ENCODE measurements at regions not wholly inside any gene's neighbourhood (a gene's known extent, or its start where the extent isn't known, plus 50 kb on each side); places are given as distances from the start of the nearest gene placed in this dataset.

- no peak for DNase-seq
These were observed 175.8 kb upstream of the GAS1 start for GRCh38 chr9:87122947-87123685.

- DNase-seq = no peak
These were observed 176.5 kb upstream of the GAS1 start for GRCh38 chr9:87123830-87124229.

GRCh38 chr9:87125819-87126218 lies 178.5 kb upstream of the GAS1 start:
- no peak for DNase-seq

- DNase-seq = no peak
These were observed 180.2 kb upstream of the GAS1 start for GRCh38 chr9:87127543-87127942.

GRCh38 chr9:87127978-87128614 lies 180.8 kb upstream of the GAS1 start:
- no peak for DNase-seq

GRCh38 chr9:87128844-87129493 lies 181.7 kb upstream of the GAS1 start:
- no peak for DNase-seq

GRCh38 chr9:87135074-87135473 lies 187.8 kb upstream of the GAS1 start:
- DNase-seq = no peak

- DNase-seq = no peak
These were observed 190.4 kb upstream of the GAS1 start for GRCh38 chr9:87137718-87138117.

GRCh38 chr9:87138128-87139040 lies 191.1 kb upstream of the GAS1 start:
- DNase-seq = no peak

- DNase-seq = no peak
These were observed 191.9 kb upstream of the GAS1 start for GRCh38 chr9:87139099-87139730.

GRCh38 chr9:87140142-87140541 lies 192.8 kb upstream of the GAS1 start:
- DNase-seq = no peak

- no peak for DNase-seq
These were observed 193.4 kb upstream of the GAS1 start for GRCh38 chr9:87140605-87141109.

- no peak for DNase-seq
These were observed 193.8 kb upstream of the GAS1 start for GRCh38 chr9:87141124-87141523.

GRCh38 chr9:87146933-87147332 lies 199.6 kb upstream of the GAS1 start:
- no peak for DNase-seq

GRCh38 chr9:87147839-87148238 lies 200.5 kb upstream of the GAS1 start:
- no peak for DNase-seq

GRCh38 chr9:87148331-87149104 lies 201.2 kb upstream of the GAS1 start:
- no peak for DNase-seq

- DNase-seq = no peak
These were observed 202.5 kb upstream of the GAS1 start for GRCh38 chr9:87149799-87150198.

GRCh38 chr9:87152256-87152655 lies 204.9 kb upstream of the GAS1 start:
- DNase-seq = no peak

- DNase-seq = no peak
These were observed 208.9 kb upstream of the GAS1 start for GRCh38 chr9:87156247-87156646.

- no peak for DNase-seq
These were observed 210.2 kb upstream of the GAS1 start for GRCh38 chr9:87157366-87158031.

- DNase-seq = no peak
These were observed 211.5 kb upstream of the GAS1 start for GRCh38 chr9:87158765-87159164.
